K562 (cell line): ENCODE measurements at regions not wholly inside any gene's neighbourhood (a gene's known extent, or its start where the extent isn't known, plus 50 kb on each side); places are given as distances from the start of the nearest gene placed in this dataset.
A peak's percentile ranks its signal among the peaks of the same experiment; 100 is the strongest.

ENCODE experiments used
- ATAC-seq: fragments of 200-7000 bp; cut with Tn5 transposase; 3 replicates; pipeline ENCODE4 v1.9.1; 2020; ENCODE audit warnings: moderate library complexity
- BruUV-seq: library from RNA; stranded (reverse); fragments of 400-500 nt; replicated peaks from 2 replicates; lab custom pipeline; 2021; lab: Mats Ljungman, UMichigan
- CTCF ChIA-PET: fragments of 300-600 bp; formaldehyde crosslinking; extraction: SDS; loops from one replicate; lab custom pipeline; 2021; ENCODE audit warnings: low intra/inter-chr PET ratio; lab: Yijun Ruan, JAX
- POLR2A ChIA-PET: fragments of 300-600, 350-650 bp; sonication (Branson Sonifier 250); formaldehyde crosslinking; extraction: SDS; loops from one replicate; lab custom pipeline; 2021; ENCODE audit warnings: antibody characterized with exemption, inconsistent platforms; lab: Yijun Ruan, JAX
- DNase-seq, 4 experiments: peaks; one replicate each; pipeline versions ENCODE4 v3.0.0 to v3.0.0-alpha.2; 2011 to 2018; ENCODE audit warnings: low spot score in 3 of 4, mixed read lengths in 3 of 4; ENCODE audit errors: extremely low read depth in 1 of 4
- FAIRE-seq: peaks from 2 replicates; lab custom pipeline; 2011; peaks lifted over from hg19 to GRCh38; lab: Jason Lieb, UNC
- H2AFZ ChIP-seq: 2 replicates; pipeline ENCODE4 v1.6.0; 2011; ENCODE audit warnings: low read depth, low read length, control low read depth, inconsistent platforms
- H3K27ac ChIP-seq: fragments of 200-600 bp; 3 replicates; pipeline ENCODE4 v1.8.0; 2011; ENCODE audit warnings: low read depth, mild to moderate bottlenecking, control low read depth, inconsistent platforms, low read length, moderate library complexity, mixed read lengths; ENCODE audit errors: extremely low read depth
- H3K27me3 ChIP-seq, 2 experiments: fragments of 300-600 bp in 1 of 2; 2 replicates in 1 of 2; 3 replicates in 1 of 2; pipeline versions ENCODE4 v1.6.0 to v1.8.0; 2011; ENCODE audit warnings: inconsistent platforms in 2 of 2, low read length in 2 of 2, mild to moderate bottlenecking in 1 of 2, mixed read lengths in 1 of 2, moderate library complexity in 1 of 2; ENCODE audit not compliant: control insufficient read depth in 2 of 2, insufficient read depth in 2 of 2
- H3K36me3 ChIP-seq: fragments of 300-600 bp; 3 replicates; pipeline ENCODE4 v1.8.0; 2011; ENCODE audit warnings: mild to moderate bottlenecking, low read length, inconsistent platforms; ENCODE audit not compliant: control insufficient read depth, insufficient read depth
- H3K4me1 ChIP-seq, 2 experiments: fragments of 200-600 bp in 1 of 2; replicated peaks in 1 of 2; 2 replicates in 1 of 2; 3 replicates in 1 of 2; pipeline versions ENCODE4 v1.5.1 to v1.8.0; 2011; ENCODE audit warnings: inconsistent platforms in 2 of 2, low read length in 2 of 2, mild to moderate bottlenecking in 1 of 2, mixed read lengths in 1 of 2, moderate library complexity in 1 of 2; ENCODE audit not compliant: control insufficient read depth in 2 of 2, insufficient read depth in 2 of 2
- H3K4me2 ChIP-seq: 2 replicates; pipeline ENCODE4 v1.6.1; 2011; ENCODE audit warnings: low read length, control low read depth, inconsistent platforms, mixed read lengths; ENCODE audit not compliant: insufficient read depth
- H3K4me3 ChIP-seq: fragments of 200-600 bp; sonication (generic), shearing (Covaris generic); 2 replicates; pipeline ENCODE4 v1.5.1; 2016; ENCODE audit warnings: control low read depth, inconsistent platforms
- H3K79me2 ChIP-seq: fragments of 200-600 bp; 3 replicates; pipeline ENCODE4 v1.8.0; 2011; ENCODE audit warnings: low read length, inconsistent platforms; ENCODE audit not compliant: control insufficient read depth, insufficient read depth
- H3K9ac ChIP-seq, 2 experiments: 2 replicates each; pipeline versions ENCODE4 v1.6.0 to v1.6.1; 2011; ENCODE audit warnings: low read depth in 2 of 2, low read length in 2 of 2, control low read depth in 1 of 2, inconsistent platforms in 1 of 2, mild to moderate bottlenecking in 1 of 2, mixed read lengths in 1 of 2; ENCODE audit not compliant: insufficient read depth in 1 of 2
- H3K9me1 ChIP-seq: one replicate; pipeline ENCODE4 v1.6.0; 2011; ENCODE audit warnings: inconsistent platforms, mild to moderate bottlenecking, low read length, moderate library complexity; ENCODE audit not compliant: control insufficient read depth, insufficient read depth
- H3K9me3 ChIP-seq: replicated peaks from 2 replicates; pipeline ENCODE4 v1.5.1; 2011; ENCODE audit warnings: low read depth, low read length, inconsistent platforms; ENCODE audit not compliant: control insufficient read depth, insufficient read depth
- H4K20me1 ChIP-seq: replicated peaks from 2 replicates; pipeline ENCODE4 v1.6.1; 2011; ENCODE audit warnings: low read length, inconsistent platforms, mixed read lengths; ENCODE audit not compliant: control insufficient read depth, insufficient read depth
- ARID1B ChIP-seq: fragments of 450-650 bp; IDR thresholded peaks from 2 replicates; pipeline ENCODE4 v1.6.1; 2016; ENCODE audit warnings: antibody characterized with exemption, mild to moderate bottlenecking, inconsistent platforms
- CBFA2T2 ChIP-seq: fragments of 450-650 bp; conservative IDR thresholded peaks from 2 replicates; pipeline ENCODE4 v1.6.1; 2017; ENCODE audit warnings: mild to moderate bottlenecking
- DMBX1 ChIP-seq: fragments of 250-450 bp; sonication (Bioruptor Pico); IDR thresholded peaks from 2 replicates; pipeline ENCODE4 v1.8.0; 2022; ENCODE audit warnings: inconsistent platforms, mild to moderate bottlenecking, moderate library complexity, borderline replicate concordance
- DPF2 ChIP-seq: fragments of 450-650 bp; IDR thresholded peaks from 2 replicates; pipeline ENCODE4 v1.6.1; 2016
- KAT2B ChIP-seq: IDR thresholded peaks from one replicate; pipeline ENCODE4 v1.6.1; 2012; ENCODE audit warnings: low read depth, mild to moderate bottlenecking, control low read depth, inconsistent platforms, low read length, moderate library complexity
- MEF2A ChIP-seq: IDR thresholded peaks from 2 replicates; pipeline ENCODE4 v1.6.1; 2011; ENCODE audit warnings: low read depth, mild to moderate bottlenecking, low read length, moderate library complexity; ENCODE audit not compliant: control insufficient read depth
- NFATC3 ChIP-seq: fragments of 450-650 bp; IDR thresholded peaks from 2 replicates; pipeline ENCODE4 v1.6.1; 2017; ENCODE audit warnings: mild to moderate bottlenecking
- POLR2AphosphoS5 ChIP-seq: IDR thresholded peaks from 2 replicates; pipeline ENCODE4 v1.6.1; 2011; ENCODE audit warnings: mild to moderate bottlenecking, low read depth, low read length, moderate library complexity; ENCODE audit not compliant: control insufficient read depth, insufficient read depth
- SOX6 ChIP-seq: fragments of 450-650 bp; IDR thresholded peaks from 2 replicates; pipeline ENCODE4 v1.6.1; 2014; ENCODE audit warnings: mild to moderate bottlenecking
- SRSF1 ChIP-seq: fragments of 200-400 bp; formaldehyde crosslinking; IDR thresholded peaks from 2 replicates; pipeline ENCODE4 v1.6.1; 2017; ENCODE audit warnings: mild to moderate bottlenecking, low read depth, low read length, moderate library complexity
- STAT5A ChIP-seq: IDR thresholded peaks from 2 replicates; pipeline ENCODE4 v1.6.1; 2012; ENCODE audit warnings: low read length, inconsistent platforms, borderline replicate concordance
- TRIM24 ChIP-seq, 2 experiments: fragments of 450-650 bp; IDR thresholded peaks; 2 replicates each; pipeline ENCODE4 v1.6.1; 2016
- ZFX ChIP-seq: sonication (generic); formaldehyde crosslinking; IDR thresholded peaks from 2 replicates; pipeline ENCODE4 v1.8.0; 2022; ENCODE audit warnings: mild to moderate bottlenecking, missing genetic modification reagents, moderate library complexity
- WGBS: fragments of 100-300 bp; shearing (Covaris generic); methylation state at CpG from one replicate; pipeline ENCODE4 v1.1.6; 2016; ENCODE audit warnings: low coverage, mixed read lengths; ENCODE audit not compliant: insufficient coverage; ENCODE audit errors: missing lambda C conversion rate; 5-methylcytosine and 5-hydroxymethylcytosine counted together
- in situ Hi-C: fragments of 300-500 bp; cut with MboI; formaldehyde crosslinking; loops from 4 replicates; pipeline ENCODE4 v1.15.0; 2018; ENCODE audit warnings: inconsistent platforms, mixed read lengths
- intact Hi-C: fragments of 100-400 bp; cut with micrococcal nuclease; formaldehyde crosslinking; loops from 2 replicates; pipeline ENCODE4 v1.14.2; 2022
- TF ChIP-seq, protein P1 (sequence below): fragments of 450-650 bp; IDR thresholded peaks from 2 replicates; pipeline ENCODE4 v1.6.1; 2017; ENCODE audit warnings: antibody characterized with exemption, mild to moderate bottlenecking
- TF ChIP-seq, protein P2 (sequence below): IDR thresholded peaks from 3 replicates; pipeline ENCODE4 v1.6.1; 2011; ENCODE audit warnings: borderline replicate concordance, mild to moderate bottlenecking, moderate library complexity; ENCODE audit not compliant: insufficient read length; ENCODE audit errors: extremely low read depth

DNA sequence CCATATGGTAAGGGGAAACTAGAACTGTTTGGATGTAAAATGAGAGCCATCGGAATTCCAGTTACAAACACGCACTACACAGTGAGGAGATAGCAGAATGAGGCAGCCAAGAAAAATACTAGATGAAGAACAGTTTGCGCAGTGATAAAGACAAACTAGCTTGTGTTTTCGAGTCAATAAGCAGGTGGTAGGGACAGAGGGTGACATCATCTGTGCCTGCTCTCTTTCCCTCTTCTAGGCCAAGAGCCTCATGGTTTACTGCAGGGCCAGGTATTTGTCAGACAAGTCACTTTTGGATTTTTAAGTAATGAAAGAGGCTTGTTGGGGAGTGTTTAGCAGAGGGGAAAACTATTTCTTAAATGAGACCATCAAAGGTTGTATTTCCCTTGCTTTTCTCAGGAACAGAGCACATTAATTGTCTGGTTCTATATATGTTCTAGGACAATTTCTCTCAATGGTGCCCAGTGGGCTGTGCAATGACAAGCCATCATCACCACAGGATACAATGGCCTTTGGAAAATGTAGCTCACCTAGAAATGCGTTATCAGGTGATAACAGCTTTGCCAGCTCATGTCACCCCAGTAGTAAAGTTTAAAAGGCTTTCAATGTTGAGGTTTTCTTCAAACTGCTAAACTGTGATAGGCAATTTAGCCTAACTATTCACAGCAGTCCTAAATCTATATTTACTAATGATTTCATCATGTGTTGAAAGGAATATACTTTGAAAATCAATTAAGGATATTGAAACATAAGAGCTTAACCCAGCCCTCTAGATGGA, 1210.3 kb upstream of the ZEB2 start:
- H3K4me1 ChIP-seq, result peaks cover 0 to 22% of the 10 kb centered on the region in 2 experiments; a peak in 2 of 5 replicates
- peak overlapping the region; percentile 15; the same call in 1 of the 2 replicates for H3K4me2 ChIP-seq
- DNase-seq (peak; percentile 37 to 75 (median 55)), FAIRE-seq (peak; percentile 82), ATAC-seq (peak; percentile 85)
- ChIA-PET POLR2A (no interaction called here), CTCF (no interaction called here)
- H3K9me1 ChIP-seq, result no peaks in the 10 kb centered on the region
- peak overlapping the region; percentile 62 for H3K27ac ChIP-seq
- H2AFZ ChIP-seq, result peak overlapping the region; percentile 52
- intact Hi-C loops (no loop called here), in situ Hi-C loops (no loop called here)
- no peaks in the 10 kb centered on the region for H4K20me1 ChIP-seq
- H3K79me2 ChIP-seq, result no peaks in the 10 kb centered on the region
- BruUV-seq, result no TSS peak
- WGBS, result 31% methylated on average over 5 of the region's 5 CpGs
- no peaks in the 10 kb centered on the region; the same call in 1 of the 3 replicates for H3K36me3 ChIP-seq
- no peaks in the 10 kb centered on the region for H3K27me3 ChIP-seq
- no peak overlapping the region for H3K4me3 ChIP-seq
- peak overlapping the region in 1 of 2 experiments; percentile 36; a peak in 2 of 4 replicates for H3K9ac ChIP-seq
- H3K9me3 ChIP-seq, result peaks cover 2% of the 10 kb centered on the region
- TF ChIP-seq CBFA2T2, result peak; percentile 65
- peak; percentile 68; the same call in 1 of the 2 replicates for TF ChIP-seq MEF2A
- peak; percentile 61; the same call in 1 of the 2 replicates for TF ChIP-seq SOX6
- TF ChIP-seq TRIM24 (IDR thresholded peaks at IDR 0.05), result peak; percentile 55 to 77
- TF ChIP-seq, protein P1, sequence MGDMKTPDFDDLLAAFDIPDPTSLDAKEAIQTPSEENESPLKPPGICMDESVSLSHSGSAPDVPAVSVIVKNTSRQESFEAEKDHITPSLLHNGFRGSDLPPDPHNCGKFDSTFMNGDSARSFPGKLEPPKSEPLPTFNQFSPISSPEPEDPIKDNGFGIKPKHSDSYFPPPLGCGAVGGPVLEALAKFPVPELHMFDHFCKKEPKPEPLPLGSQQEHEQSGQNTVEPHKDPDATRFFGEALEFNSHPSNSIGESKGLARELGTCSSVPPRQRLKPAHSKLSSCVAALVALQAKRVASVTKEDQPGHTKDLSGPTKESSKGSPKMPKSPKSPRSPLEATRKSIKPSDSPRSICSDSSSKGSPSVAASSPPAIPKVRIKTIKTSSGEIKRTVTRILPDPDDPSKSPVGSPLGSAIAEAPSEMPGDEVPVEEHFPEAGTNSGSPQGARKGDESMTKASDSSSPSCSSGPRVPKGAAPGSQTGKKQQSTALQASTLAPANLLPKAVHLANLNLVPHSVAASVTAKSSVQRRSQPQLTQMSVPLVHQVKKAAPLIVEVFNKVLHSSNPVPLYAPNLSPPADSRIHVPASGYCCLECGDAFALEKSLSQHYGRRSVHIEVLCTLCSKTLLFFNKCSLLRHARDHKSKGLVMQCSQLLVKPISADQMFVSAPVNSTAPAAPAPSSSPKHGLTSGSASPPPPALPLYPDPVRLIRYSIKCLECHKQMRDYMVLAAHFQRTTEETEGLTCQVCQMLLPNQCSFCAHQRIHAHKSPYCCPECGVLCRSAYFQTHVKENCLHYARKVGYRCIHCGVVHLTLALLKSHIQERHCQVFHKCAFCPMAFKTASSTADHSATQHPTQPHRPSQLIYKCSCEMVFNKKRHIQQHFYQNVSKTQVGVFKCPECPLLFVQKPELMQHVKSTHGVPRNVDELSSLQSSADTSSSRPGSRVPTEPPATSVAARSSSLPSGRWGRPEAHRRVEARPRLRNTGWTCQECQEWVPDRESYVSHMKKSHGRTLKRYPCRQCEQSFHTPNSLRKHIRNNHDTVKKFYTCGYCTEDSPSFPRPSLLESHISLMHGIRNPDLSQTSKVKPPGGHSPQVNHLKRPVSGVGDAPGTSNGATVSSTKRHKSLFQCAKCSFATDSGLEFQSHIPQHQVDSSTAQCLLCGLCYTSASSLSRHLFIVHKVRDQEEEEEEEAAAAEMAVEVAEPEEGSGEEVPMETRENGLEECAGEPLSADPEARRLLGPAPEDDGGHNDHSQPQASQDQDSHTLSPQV, result peak; percentile 65
- peak; percentile 55 for TF ChIP-seq ZFX
- TF ChIP-seq, protein P2, sequence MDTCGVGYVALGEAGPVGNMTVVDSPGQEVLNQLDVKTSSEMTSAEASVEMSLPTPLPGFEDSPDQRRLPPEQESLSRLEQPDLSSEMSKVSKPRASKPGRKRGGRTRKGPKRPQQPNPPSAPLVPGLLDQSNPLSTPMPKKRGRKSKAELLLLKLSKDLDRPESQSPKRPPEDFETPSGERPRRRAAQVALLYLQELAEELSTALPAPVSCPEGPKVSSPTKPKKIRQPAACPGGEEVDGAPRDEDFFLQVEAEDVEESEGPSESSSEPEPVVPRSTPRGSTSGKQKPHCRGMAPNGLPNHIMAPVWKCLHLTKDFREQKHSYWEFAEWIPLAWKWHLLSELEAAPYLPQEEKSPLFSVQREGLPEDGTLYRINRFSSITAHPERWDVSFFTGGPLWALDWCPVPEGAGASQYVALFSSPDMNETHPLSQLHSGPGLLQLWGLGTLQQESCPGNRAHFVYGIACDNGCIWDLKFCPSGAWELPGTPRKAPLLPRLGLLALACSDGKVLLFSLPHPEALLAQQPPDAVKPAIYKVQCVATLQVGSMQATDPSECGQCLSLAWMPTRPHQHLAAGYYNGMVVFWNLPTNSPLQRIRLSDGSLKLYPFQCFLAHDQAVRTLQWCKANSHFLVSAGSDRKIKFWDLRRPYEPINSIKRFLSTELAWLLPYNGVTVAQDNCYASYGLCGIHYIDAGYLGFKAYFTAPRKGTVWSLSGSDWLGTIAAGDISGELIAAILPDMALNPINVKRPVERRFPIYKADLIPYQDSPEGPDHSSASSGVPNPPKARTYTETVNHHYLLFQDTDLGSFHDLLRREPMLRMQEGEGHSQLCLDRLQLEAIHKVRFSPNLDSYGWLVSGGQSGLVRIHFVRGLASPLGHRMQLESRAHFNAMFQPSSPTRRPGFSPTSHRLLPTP, result no peak
- TF ChIP-seq POLR2AphosphoS5, result peak; percentile 63; the same call in 1 of the 2 replicates
- TF ChIP-seq DPF2, result peak; percentile 59; the same call in 1 of the 2 replicates
- no peak for TF ChIP-seq KAT2B
- peak; percentile 58; the same call in 1 of the 2 replicates for TF ChIP-seq STAT5A
- peak; percentile 87 for TF ChIP-seq ARID1B
- TF ChIP-seq NFATC3, result peak; percentile 84; the same call in 1 of the 2 replicates
- TF ChIP-seq DMBX1 (CRISPR knock-in tag), result peak; percentile 66
- no peak for TF ChIP-seq SRSF1
